DND-41 (cell line): ENCODE measurements at regions not wholly inside any gene's neighbourhood (a gene's known extent, or its start where the extent isn't known, plus 50 kb on each side); places are given as distances from the start of the nearest gene placed in this dataset.

Experiments used
- ATAC-seq: fragments of 200-7000 bp; cut with Tn5 transposase; 3 replicates; pipeline ENCODE4 v1.9.1; 2021; ENCODE audit warnings: low read depth; ENCODE audit not compliant: insufficient read depth
- DNase-seq: peaks from one replicate; pipeline ENCODE4 v3.0.0-alpha.2; 2020
- H2AFZ ChIP-seq: 2 replicates; pipeline ENCODE4 v1.6.0; 2012; ENCODE audit warnings: low read depth, low read length
- H3K27ac ChIP-seq: 2 replicates; pipeline ENCODE4 v1.5.1; 2012; ENCODE audit warnings: low read length, inconsistent platforms
- H3K27me3 ChIP-seq: fragments of 200-600 bp; sonication (generic); 2 replicates; pipeline ENCODE4 v1.6.0; 2012; ENCODE audit warnings: low read length, mild to moderate bottlenecking, inconsistent platforms; ENCODE audit not compliant: insufficient read depth, poor library complexity
- H3K36me3 ChIP-seq: 2 replicates; pipeline ENCODE4 v1.5.1; 2012; ENCODE audit warnings: low read length, inconsistent platforms; ENCODE audit not compliant: insufficient read depth
- H3K4me1 ChIP-seq: 2 replicates; pipeline ENCODE4 v1.5.1; 2012; ENCODE audit warnings: mild to moderate bottlenecking, low read length; ENCODE audit not compliant: insufficient read depth
- H3K4me2 ChIP-seq: 2 replicates; pipeline ENCODE4 v1.6.0; 2012; ENCODE audit warnings: mild to moderate bottlenecking, moderate library complexity, low read length, inconsistent platforms; ENCODE audit not compliant: insufficient read depth
- H3K4me3 ChIP-seq, 2 experiments: fragments of 200-600 bp in 1 of 2; shearing (Covaris generic) in 1 of 2; 2 replicates each; pipeline ENCODE4 v1.5.1; 2012 to 2016; ENCODE audit warnings: inconsistent platforms in 2 of 2, low read length in 2 of 2, mild to moderate bottlenecking in 2 of 2, low read depth in 1 of 2, moderate library complexity in 1 of 2
- H3K79me2 ChIP-seq: 2 replicates; pipeline ENCODE4 v1.6.0; 2012; ENCODE audit warnings: low read length, inconsistent platforms; ENCODE audit not compliant: insufficient read depth
- H3K9ac ChIP-seq: 2 replicates; pipeline ENCODE4 v1.6.0; 2012; ENCODE audit warnings: low read depth, mild to moderate bottlenecking, inconsistent platforms, low read length, moderate library complexity
- H3K9me3 ChIP-seq: 2 replicates; pipeline ENCODE4 v1.5.1; 2012; ENCODE audit warnings: low read length, moderate library complexity, mild to moderate bottlenecking, inconsistent platforms; ENCODE audit not compliant: insufficient read depth, severe bottlenecking
- H4K20me1 ChIP-seq: 2 replicates; pipeline ENCODE4 v1.6.0; 2012; ENCODE audit warnings: low read length; ENCODE audit not compliant: insufficient read depth
- EZH2 ChIP-seq: IDR thresholded peaks from 3 replicates; pipeline ENCODE4 v1.6.1; 2012; ENCODE audit warnings: borderline replicate concordance, low read depth, mild to moderate bottlenecking, moderate library complexity, low read length, inconsistent platforms; ENCODE audit not compliant: severe bottlenecking
- TF ChIP-seq, protein P1 (sequence below): IDR thresholded peaks from 2 replicates; pipeline ENCODE4 v1.5.1; 2012; ENCODE audit warnings: borderline replicate concordance, low read length, moderate library complexity, mild to moderate bottlenecking; ENCODE audit not compliant: poor library complexity, severe bottlenecking; ENCODE audit errors: extremely low read depth

DNA sequence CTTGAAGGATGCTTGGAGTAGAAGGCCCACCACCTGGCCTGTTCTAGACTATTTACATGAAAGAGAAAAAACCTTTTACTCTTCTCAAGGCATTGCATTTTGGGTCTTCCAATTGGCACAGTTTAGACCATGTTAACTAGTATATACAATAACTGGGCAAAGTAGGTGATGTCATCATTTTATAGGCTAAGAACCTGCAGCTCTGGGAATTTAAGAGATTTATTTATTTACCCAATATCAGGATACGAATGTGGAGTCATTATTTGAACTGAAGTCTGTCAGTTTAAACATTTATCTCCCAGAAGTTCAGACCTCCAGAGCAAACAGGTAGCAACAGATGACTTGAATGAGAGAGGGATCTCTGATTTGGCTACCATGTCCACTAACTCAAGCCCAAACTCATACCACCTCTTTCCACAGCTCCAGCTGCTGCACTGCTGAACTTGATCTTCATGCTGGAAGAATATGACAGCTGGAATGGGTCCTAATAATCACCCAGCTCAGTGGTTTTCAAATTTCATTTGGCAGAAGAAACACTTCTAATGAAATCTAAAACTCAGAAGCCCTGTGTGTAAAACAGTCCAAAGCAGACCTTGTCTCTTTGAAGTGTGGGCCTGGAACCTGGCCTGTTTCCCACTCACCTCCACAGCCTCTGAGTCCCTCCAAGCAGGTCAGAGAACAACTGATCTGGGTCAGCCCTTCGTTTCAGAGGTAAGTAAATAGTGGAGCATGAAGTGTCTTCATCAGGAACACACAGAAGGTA lies 179.2 kb downstream of the EMP1 start:
- H3K9me3 ChIP-seq, result no peaks in the 10 kb centered on the region
- no peak overlapping the region for H3K4me2 ChIP-seq
- DNase-seq (no peak), ATAC-seq (no peak)
- no peaks in the 10 kb centered on the region for H3K36me3 ChIP-seq
- TF ChIP-seq EZH2, result no peak
- TF ChIP-seq, protein P1, sequence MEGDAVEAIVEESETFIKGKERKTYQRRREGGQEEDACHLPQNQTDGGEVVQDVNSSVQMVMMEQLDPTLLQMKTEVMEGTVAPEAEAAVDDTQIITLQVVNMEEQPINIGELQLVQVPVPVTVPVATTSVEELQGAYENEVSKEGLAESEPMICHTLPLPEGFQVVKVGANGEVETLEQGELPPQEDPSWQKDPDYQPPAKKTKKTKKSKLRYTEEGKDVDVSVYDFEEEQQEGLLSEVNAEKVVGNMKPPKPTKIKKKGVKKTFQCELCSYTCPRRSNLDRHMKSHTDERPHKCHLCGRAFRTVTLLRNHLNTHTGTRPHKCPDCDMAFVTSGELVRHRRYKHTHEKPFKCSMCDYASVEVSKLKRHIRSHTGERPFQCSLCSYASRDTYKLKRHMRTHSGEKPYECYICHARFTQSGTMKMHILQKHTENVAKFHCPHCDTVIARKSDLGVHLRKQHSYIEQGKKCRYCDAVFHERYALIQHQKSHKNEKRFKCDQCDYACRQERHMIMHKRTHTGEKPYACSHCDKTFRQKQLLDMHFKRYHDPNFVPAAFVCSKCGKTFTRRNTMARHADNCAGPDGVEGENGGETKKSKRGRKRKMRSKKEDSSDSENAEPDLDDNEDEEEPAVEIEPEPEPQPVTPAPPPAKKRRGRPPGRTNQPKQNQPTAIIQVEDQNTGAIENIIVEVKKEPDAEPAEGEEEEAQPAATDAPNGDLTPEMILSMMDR, result no peak
- H3K27me3 ChIP-seq, result peaks cover 3% of the 10 kb centered on the region
- H3K9ac ChIP-seq, result no peak overlapping the region
- no peaks in the 10 kb centered on the region for H3K4me1 ChIP-seq
- H3K79me2 ChIP-seq, result no peaks in the 10 kb centered on the region
- H4K20me1 ChIP-seq, result no peaks in the 10 kb centered on the region
- no peak overlapping the region for H3K27ac ChIP-seq
- H2AFZ ChIP-seq, result no peak overlapping the region
- H3K4me3 ChIP-seq, result no peak overlapping the region

DNA sequence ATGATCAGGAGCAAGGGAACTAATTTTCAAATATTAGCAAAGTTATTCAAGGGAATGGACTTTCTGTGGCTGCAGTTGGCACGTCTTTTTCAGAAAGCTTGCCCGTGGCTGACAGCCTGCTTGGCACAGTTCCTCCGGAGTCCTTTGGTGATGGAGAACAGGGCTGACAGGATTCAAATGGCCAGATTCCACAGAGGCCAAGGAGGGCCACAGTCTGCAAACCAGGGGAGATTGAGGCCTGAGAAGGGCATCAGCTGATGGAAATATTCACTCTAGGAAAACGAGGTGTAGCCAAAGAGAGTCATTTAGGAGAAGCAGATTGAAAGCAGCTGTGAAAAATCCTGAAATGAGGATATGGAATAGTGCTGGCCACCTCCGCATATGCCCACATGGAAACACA lies 178.3 kb downstream of the EMP1 start:
- H3K9me3 ChIP-seq, result no peaks in the 10 kb centered on the region
- H4K20me1 ChIP-seq, result no peaks in the 10 kb centered on the region
- TF ChIP-seq EZH2, result no peak
- TF ChIP-seq, protein P1, result no peak
- no peak overlapping the region for H3K4me3 ChIP-seq
- no peaks in the 10 kb centered on the region for H3K4me1 ChIP-seq
- no peak overlapping the region for H3K27ac ChIP-seq
- H3K27me3 ChIP-seq, result peaks cover 3% of the 10 kb centered on the region
- DNase-seq, result no peak
- H3K36me3 ChIP-seq, result no peaks in the 10 kb centered on the region
- no peak for ATAC-seq
- H3K9ac ChIP-seq, result no peak overlapping the region
- no peaks in the 10 kb centered on the region for H3K79me2 ChIP-seq
- no peak overlapping the region for H3K4me2 ChIP-seq
- H2AFZ ChIP-seq, result no peak overlapping the region

DNA sequence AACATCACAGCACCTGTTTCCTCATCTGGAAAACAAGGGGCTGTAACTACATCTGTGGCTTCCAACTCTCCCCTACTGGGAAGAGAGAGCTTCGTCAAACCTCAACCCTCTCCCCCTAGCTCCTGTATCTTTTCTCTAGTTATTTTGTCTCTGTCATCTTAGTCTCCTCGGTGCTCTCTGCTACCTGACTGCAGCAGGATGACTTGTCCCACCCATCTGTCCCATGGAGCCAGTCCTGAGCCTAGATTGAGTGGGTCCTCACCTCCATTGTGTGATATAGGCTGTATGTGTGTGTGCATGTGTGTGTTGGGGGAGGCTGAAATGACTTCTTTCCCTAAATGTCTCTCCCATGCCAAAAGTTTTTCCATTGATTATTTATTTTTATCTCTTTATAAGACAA lies 177.3 kb downstream of the EMP1 start:
- H3K9ac ChIP-seq, result no peak overlapping the region
- no peak overlapping the region for H3K4me3 ChIP-seq
- H3K4me1 ChIP-seq, result no peaks in the 10 kb centered on the region
- H4K20me1 ChIP-seq, result no peaks in the 10 kb centered on the region
- TF ChIP-seq, protein P1, result no peak
- no peak for TF ChIP-seq EZH2
- H3K36me3 ChIP-seq, result no peaks in the 10 kb centered on the region
- DNase-seq (no peak), ATAC-seq (no peak)
- H3K27me3 ChIP-seq, result peaks cover 3% of the 10 kb centered on the region
- no peak overlapping the region for H3K4me2 ChIP-seq
- H3K27ac ChIP-seq, result no peak overlapping the region
- H2AFZ ChIP-seq, result no peak overlapping the region
- no peaks in the 10 kb centered on the region for H3K79me2 ChIP-seq
- H3K9me3 ChIP-seq, result no peaks in the 10 kb centered on the region
